Activated T-cell treated with anti-CD3 and anti-CD28 coated beads, Interleukin-2, amount 50 U/mL, for 24 hours (primary cell): ENCODE measurements at regions not wholly inside any gene's neighbourhood (a gene's known extent, or its start where the extent isn't known, plus 50 kb on each side); places are given as distances from the start of the nearest gene placed in this dataset.

Experiments
- DNase-seq: peaks from one replicate; pipeline ENCODE4 v3.0.0-alpha.2; 2020
- H3K27ac Mint-ChIP-seq: 2 replicates; pipeline ENCODE4 v1.8.0; 2020; ENCODE audit warnings: mild to moderate bottlenecking, mixed read lengths
- H3K27me3 Mint-ChIP-seq: 2 replicates; pipeline ENCODE4 v1.8.0; 2020; ENCODE audit warnings: mixed read lengths
- H3K36me3 Mint-ChIP-seq: 2 replicates; pipeline ENCODE4 v1.8.0; 2020; ENCODE audit warnings: low read depth, mixed read lengths
- H3K4me1 Mint-ChIP-seq: 2 replicates; pipeline ENCODE4 v1.8.0; 2020; ENCODE audit warnings: low read depth, mixed read lengths
- H3K4me3 Mint-ChIP-seq: 2 replicates; pipeline ENCODE4 v1.8.0; 2020; ENCODE audit warnings: mild to moderate bottlenecking, moderate library complexity, mixed read lengths
- H3K9me3 Mint-ChIP-seq: 2 replicates; pipeline ENCODE4 v1.8.0; 2020; ENCODE audit warnings: mixed read lengths

DNA sequence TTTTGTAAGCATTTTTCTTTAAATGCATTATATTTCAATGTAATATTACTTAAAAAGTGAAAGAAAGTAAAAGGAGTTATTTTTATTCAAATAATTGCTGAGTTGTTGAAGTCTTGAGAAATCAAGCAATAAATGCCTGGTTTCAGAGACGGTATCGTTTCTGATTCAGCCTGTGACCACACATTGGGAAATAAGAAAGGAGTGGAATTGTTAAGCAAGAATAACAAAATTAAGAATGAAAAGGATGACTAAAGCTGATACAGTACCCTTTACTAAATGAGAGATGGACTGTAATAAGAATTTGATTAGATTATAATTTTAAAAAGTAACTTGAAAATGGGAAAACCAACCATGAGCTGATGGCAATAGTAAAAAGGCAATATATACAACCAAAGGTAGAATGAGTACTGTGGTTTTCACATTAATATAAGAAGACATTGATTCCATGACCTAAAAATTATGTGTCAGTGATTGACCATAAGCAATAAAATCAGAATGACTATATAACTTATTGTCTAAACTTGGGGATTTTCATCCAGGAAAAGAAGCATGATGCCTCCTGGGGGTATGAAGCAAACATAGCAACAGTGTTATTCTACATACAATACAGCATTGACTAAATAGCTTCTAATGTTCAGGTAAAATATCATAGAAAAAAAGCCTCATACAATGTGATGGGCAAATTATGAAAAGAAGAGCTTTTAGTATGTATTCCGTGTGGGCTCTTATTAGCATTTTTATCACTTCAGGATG is 101.9 kb upstream of the PRDM9 start:
- Mint-ChIP-seq H3K4me1 (no peaks in the 10 kb centered on the region), H3K36me3 (no peaks in the 10 kb centered on the region), H3K27me3 (no peaks in the 10 kb centered on the region), H3K9me3 (peaks cover 16% of the 10 kb centered on the region), H3K27ac (no peak overlapping the region), H3K4me3 (no peak overlapping the region)
- no peak for DNase-seq

DNA sequence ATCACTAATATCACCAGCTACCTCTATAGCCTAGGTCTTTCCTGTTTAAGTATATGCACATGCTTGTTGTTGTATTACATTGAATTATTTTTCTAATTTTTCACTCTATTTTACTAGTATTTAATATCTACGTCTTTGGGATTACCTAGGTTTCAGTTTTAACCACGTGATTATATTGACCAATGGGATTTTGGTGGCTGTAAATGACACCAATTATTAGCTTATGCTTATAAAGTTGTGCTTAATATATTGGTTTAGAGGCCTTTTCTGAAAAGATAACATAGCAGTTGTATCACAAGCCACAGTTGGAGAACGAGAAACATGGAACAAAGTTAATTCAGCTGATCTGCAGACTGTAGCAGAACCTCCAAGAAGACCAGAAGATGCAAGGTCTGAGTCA is 104.8 kb upstream of the PRDM9 start:
- Mint-ChIP-seq H3K27ac (no peak overlapping the region), H3K27me3 (no peaks in the 10 kb centered on the region)

DNA sequence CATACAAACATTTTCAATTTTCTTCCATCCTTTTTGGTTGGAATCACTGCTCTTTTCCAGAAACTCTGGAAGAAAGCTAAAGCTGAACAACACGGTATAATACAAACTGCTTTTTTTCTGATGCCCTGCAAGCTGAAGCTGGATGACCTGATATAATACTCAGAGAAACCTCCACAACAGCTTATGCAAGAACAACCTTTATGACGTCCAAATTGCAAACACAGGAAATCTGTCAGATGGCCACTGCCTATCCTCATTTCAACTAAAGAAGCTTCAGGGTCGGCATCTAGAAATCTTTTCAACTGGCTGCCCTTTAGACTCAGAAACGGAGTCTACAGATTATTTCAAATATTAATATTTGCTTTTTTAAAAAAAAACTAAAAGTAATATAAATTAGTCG is 106.5 kb upstream of the PRDM9 start:
- Mint-ChIP-seq H3K4me3 (no peak overlapping the region), H3K9me3 (peaks cover 10% of the 10 kb centered on the region), H3K27me3 (no peaks in the 10 kb centered on the region), H3K4me1 (no peaks in the 10 kb centered on the region), H3K27ac (no peak overlapping the region), H3K36me3 (no peaks in the 10 kb centered on the region)
- DNase-seq = no peak

More for the DNA sequence above, 104.8 kb upstream of the PRDM9 start:
- Mint-ChIP-seq H3K36me3 (no peaks in the 10 kb centered on the region), H3K4me3 (no peak overlapping the region), H3K4me1 (no peaks in the 10 kb centered on the region), H3K9me3 (peaks cover 12% of the 10 kb centered on the region)
- DNase-seq = no peak

DNA sequence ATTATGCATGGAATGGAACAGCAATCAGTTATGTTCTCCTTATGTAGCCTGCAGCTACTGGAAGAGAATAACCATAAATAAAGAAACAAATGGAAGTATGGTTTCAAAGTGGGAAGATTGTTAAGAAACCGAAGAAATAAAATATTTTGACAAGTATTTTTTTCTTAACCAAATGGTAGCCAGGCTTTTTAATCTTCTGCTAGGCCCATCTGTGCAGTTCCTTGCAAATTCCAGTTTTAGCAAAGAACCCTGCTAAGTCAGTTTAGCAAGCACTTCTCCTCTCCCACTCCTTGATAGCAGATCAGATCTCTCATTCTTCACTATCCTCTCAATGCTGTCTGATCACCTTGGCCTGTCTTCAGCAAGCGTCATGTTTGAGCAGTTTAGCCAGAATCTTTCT is 111.1 kb upstream of the PRDM9 start:
- H3K9me3 Mint-ChIP-seq = peaks cover 17% of the 10 kb centered on the region
- H3K36me3 Mint-ChIP-seq = no peaks in the 10 kb centered on the region
- no peaks in the 10 kb centered on the region for H3K27me3 Mint-ChIP-seq
- H3K4me3 Mint-ChIP-seq = no peak overlapping the region
- DNase-seq = no peak
- H3K4me1 Mint-ChIP-seq = no peaks in the 10 kb centered on the region
- H3K27ac Mint-ChIP-seq = no peak overlapping the region

DNA sequence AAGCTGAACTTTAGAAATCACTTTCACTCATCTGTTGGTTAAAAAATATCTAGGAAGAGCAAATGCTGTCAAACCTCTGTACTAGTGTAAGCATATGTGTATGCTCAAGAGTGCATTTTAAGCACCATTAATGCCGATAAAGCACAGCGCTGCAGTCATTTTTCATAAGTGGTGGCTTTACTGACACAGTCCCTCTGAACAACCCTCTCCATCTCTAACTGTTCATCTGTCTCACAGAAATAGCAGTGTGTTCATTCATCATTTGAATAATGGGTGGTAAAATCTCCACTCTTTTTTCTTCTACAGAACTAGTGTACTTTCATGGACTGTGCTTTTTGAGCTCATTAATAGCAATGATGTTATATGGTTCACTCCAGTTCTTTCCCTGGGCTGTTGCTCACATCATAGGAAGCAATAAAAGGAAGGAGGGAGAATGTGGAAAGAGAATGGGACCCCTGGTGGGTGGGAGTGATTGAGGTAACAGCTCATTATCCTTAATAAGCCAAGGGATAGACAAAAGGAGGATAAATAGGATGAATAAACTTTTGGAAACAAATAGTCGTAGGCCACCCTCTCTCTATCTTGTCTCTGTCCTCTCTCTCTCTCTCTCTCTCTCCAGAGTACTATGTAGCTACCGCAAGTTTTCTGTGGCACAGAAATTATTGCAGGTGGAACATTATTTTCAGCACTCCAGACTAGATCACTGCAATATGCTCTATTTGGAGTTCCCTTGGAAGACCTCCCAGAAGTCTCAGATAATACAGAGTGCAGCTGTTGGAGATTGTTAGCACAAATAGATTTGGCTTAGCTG is 117.9 kb upstream of the PRDM9 start:
- Mint-ChIP-seq H3K36me3 (no peaks in the 10 kb centered on the region), H3K27me3 (no peaks in the 10 kb centered on the region), H3K9me3 (peaks cover 30% of the 10 kb centered on the region), H3K4me1 (no peaks in the 10 kb centered on the region), H3K4me3 (no peak overlapping the region), H3K27ac (no peak overlapping the region)
- no peak for DNase-seq

DNA sequence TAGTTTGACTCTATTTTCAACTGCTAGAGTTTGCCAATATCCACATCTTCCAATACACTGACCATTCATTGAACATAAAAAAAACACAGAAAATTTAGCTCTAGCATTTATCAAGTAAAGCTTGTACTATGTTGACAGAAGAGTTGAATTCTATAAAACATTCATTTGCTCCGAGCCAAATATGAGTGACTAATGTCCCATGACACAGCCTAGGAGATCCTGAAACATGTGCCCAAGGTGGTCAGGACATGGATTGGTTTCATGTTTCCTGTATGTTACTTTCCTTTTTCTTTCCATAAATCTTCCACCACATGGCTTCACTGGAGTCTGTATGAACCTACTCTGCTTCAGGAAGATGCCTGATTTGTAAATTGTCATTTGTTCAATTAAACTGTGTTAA is 122.4 kb upstream of the PRDM9 start:
- H3K9me3 Mint-ChIP-seq = peaks cover 40% of the 10 kb centered on the region
- no peak overlapping the region for H3K27ac Mint-ChIP-seq
- no peaks in the 10 kb centered on the region for H3K27me3 Mint-ChIP-seq
- H3K36me3 Mint-ChIP-seq = no peaks in the 10 kb centered on the region
- no peak overlapping the region for H3K4me3 Mint-ChIP-seq
- DNase-seq = no peak
- H3K4me1 Mint-ChIP-seq = no peaks in the 10 kb centered on the region

DNA sequence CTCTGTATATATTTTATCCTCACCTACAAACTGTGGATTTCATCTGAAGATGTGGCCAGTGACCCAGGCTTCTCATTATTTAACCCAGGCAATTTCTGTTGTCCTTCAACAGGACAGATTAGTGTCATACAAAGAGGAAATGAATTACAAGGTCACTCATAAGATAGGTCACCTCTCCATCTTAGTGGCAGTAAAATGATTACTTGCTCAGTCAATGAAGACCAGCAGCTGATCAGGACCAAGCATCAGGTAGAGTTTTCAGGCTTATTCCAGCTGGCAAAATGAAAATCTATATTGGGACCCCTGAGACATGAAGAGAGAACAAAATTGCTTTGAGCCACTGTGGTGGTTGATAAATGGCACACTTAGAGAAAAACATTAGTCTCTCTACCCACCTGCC is 135.2 kb upstream of the PRDM9 start:
- H3K27me3 Mint-ChIP-seq = no peaks in the 10 kb centered on the region
- peaks cover 21% of the 10 kb centered on the region for H3K9me3 Mint-ChIP-seq
- H3K4me1 Mint-ChIP-seq = no peaks in the 10 kb centered on the region
- no peak overlapping the region for H3K27ac Mint-ChIP-seq
- H3K4me3 Mint-ChIP-seq = no peak overlapping the region
- no peak for DNase-seq
- H3K36me3 Mint-ChIP-seq = no peaks in the 10 kb centered on the region

DNA sequence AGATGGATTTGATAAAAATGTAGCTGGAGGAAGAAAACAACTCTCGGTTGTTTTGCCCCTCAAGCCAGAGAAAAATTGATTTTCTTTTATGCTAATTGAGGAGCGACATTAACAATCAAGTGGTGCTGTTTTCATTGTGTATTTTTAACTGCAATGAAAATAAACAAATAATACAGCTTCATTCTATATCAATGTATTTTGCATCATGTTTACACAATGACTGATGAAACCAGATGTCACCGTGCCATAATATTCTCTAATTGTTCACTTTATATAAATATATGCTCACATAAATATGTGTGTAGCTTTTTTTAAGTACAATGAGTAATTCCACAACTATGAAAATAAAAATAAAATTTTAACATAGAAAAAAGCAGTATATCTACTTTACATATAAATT is 139.0 kb upstream of the PRDM9 start:
- Mint-ChIP-seq H3K9me3 (peaks cover 15% of the 10 kb centered on the region), H3K36me3 (no peaks in the 10 kb centered on the region), H3K4me3 (no peak overlapping the region), H3K27ac (no peak overlapping the region), H3K4me1 (no peaks in the 10 kb centered on the region), H3K27me3 (no peaks in the 10 kb centered on the region)
- DNase-seq = no peak

DNA sequence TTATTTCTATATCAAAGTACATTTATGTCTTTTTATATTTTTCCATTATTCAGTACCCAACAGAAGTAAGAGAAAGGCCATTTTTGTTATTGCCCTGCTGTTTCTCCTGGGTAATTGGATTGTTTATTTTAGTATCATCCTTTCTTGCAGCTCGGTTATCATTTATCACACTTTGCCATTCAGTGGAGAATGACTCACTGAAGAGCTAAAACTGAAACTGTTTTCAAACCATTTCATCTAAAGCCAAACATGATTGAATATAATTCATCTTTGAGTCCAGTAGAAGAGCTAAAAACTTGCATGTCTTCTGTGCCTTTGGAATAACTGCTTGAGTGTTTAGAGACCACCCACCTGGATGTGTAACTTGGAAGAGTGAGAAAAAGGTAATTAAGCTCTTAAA is 139.5 kb upstream of the PRDM9 start:
- no peak overlapping the region for H3K27ac Mint-ChIP-seq
- H3K4me1 Mint-ChIP-seq = no peaks in the 10 kb centered on the region
- no peak for DNase-seq
- no peaks in the 10 kb centered on the region for H3K27me3 Mint-ChIP-seq
- H3K9me3 Mint-ChIP-seq = peaks cover 15% of the 10 kb centered on the region
- no peak overlapping the region for H3K4me3 Mint-ChIP-seq
- no peaks in the 10 kb centered on the region for H3K36me3 Mint-ChIP-seq

DNA sequence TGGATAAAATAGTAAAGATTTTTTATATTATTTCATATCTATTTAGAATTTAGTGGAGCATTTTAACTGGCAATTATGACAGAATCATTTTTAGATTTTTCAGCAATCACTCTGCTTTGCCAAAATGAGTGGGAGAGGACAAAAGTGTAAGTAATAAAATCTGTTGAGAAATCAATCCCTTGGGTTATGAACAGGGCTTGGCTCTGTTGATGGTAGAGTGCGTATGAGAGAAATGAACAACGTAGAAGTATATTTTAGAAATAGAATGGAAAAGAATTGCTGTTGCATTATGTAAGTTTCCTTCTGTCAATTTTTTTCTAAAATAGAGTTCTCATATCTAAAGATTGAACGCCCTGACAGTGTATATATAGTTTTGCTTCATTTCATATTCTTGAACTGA is 154.1 kb upstream of the PRDM9 start:
- H3K9me3 Mint-ChIP-seq = peaks cover 8% of the 10 kb centered on the region
- no peaks in the 10 kb centered on the region for H3K36me3 Mint-ChIP-seq

DNA sequence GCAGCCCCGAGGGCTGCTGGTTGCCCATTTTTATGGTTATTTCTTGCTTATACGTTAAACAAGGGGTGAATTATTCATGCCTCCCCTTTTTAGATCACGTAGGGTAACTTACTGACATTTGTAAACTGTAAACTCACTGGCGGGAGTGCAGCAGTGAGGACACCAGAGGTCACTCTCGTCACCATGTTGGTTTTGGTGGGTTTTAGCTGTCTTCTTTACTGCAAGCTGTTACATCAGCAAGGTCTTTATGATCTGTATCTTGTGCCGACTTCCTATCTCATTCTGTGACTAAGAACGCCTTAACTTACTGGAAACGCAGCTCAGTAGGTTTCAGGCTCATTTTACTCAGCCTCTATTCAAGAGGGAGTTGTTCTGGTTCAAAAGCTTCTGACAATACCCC is 155.0 kb upstream of the PRDM9 start:
- H3K4me3 Mint-ChIP-seq = no peak overlapping the region
- no peaks in the 10 kb centered on the region for H3K36me3 Mint-ChIP-seq
- DNase-seq = no peak
- H3K9me3 Mint-ChIP-seq = peaks cover 12% of the 10 kb centered on the region
- no peaks in the 10 kb centered on the region for H3K27me3 Mint-ChIP-seq
- H3K27ac Mint-ChIP-seq = no peak overlapping the region
- H3K4me1 Mint-ChIP-seq = no peaks in the 10 kb centered on the region

More for the DNA sequence above, 154.1 kb upstream of the PRDM9 start:
- Mint-ChIP-seq H3K4me3 (no peak overlapping the region), H3K4me1 (no peaks in the 10 kb centered on the region), H3K27me3 (no peaks in the 10 kb centered on the region), H3K27ac (no peak overlapping the region)
- no peak for DNase-seq

DNA sequence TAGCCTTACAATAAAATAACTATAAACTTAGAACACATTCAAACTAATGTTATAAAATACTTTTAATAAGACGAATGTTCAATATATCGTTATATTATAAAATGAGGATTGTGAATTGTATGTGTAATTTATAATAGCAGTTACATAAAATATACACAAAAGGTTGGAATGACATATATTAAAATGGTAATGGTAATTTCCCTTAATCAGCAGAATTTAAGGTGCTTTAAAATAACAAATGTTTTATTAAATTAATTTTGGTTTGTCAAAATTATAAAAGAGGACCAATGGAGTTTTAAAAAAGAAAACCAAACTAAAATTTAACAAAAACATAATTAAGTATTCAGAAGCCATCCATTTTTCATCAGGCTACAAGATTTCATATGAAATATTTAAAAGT is 164.3 kb upstream of the PRDM9 start:
- H3K4me3 Mint-ChIP-seq = no peak overlapping the region
- H3K27me3 Mint-ChIP-seq = no peaks in the 10 kb centered on the region
- H3K9me3 Mint-ChIP-seq = peaks cover 17% of the 10 kb centered on the region

DNA sequence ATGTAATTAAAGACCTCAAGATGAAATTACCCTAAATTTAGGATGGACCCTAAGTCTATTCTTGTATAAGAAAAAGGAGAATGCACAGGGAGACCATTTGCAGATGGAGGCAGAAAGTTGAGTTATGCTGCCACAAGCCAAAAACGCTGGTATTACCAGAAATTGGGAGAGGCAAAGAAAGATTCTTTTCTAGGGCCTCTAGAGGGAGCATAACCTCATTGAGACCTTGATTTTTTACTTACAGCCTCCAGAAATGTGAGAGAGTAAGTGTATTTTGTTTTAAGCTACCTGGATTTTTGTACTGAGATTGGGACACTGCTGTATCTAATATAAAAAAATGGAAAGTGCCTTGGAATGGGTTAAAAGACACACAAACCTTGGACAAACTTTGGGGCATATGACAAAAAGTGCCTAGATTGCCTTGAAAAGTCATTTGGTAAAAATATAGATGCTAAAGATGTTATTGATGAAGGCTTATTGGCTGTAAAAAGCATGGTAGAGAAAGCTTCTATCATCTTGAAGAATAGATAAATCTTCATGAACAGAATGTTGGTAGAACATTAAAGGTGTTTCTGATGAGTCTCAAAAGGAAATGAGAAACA is 174.7 kb upstream of the PRDM9 start:
- Mint-ChIP-seq H3K27ac (no peak overlapping the region), H3K4me3 (no peak overlapping the region), H3K36me3 (no peaks in the 10 kb centered on the region), H3K4me1 (no peaks in the 10 kb centered on the region), H3K27me3 (no peaks in the 10 kb centered on the region), H3K9me3 (peaks cover 7% of the 10 kb centered on the region)
- no peak for DNase-seq

More for the DNA sequence above, 164.3 kb upstream of the PRDM9 start:
- Mint-ChIP-seq H3K27ac (no peak overlapping the region), H3K36me3 (no peaks in the 10 kb centered on the region), H3K4me1 (no peaks in the 10 kb centered on the region)
- DNase-seq = no peak

DNA sequence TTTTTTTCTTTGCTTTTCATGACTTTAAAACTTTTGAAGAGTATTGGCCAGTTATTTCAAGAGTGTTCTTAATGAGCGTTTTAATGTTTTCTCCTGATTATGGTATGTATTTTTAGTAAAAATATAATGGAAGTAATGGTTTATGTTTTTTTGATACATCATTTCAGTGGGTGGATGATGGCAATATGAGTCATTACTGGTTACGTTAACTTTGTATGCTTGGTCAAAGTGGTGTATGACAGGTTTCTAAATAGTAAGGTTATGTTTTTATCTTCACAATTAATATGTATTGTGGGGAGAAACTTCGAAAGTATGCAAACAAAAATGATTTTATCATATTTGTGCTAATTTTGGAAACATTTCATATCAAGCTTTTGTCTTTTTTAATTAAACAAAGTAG is 176.7 kb upstream of the PRDM9 start:
- peaks cover 11% of the 10 kb centered on the region for H3K9me3 Mint-ChIP-seq
- no peak for DNase-seq
- H3K4me3 Mint-ChIP-seq = no peak overlapping the region
- H3K27ac Mint-ChIP-seq = no peak overlapping the region
- no peaks in the 10 kb centered on the region for H3K36me3 Mint-ChIP-seq
- H3K4me1 Mint-ChIP-seq = no peaks in the 10 kb centered on the region
- no peaks in the 10 kb centered on the region for H3K27me3 Mint-ChIP-seq

DNA sequence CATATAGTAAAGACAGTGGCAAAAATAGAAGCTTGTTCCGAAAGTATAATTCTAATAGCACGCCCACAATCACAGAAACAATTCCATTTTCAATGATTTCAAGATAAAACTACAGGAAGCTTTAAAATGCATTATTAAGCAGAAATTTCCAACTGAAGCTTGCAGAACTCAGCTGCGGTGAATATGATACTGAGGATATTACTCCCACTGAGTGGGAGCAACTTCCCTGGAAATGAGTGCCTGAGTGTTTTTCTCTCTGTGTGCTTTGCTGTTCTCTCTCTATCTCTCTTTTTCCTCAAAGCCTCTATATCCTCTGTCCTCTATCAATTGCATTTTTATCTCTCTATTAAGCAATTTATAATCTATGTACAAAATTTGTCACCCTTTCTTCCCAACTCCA is 187.5 kb upstream of the PRDM9 start:
- Mint-ChIP-seq H3K4me3 (no peak overlapping the region), H3K9me3 (peaks cover 11% of the 10 kb centered on the region), H3K4me1 (no peaks in the 10 kb centered on the region), H3K36me3 (no peaks in the 10 kb centered on the region), H3K27ac (no peak overlapping the region), H3K27me3 (no peaks in the 10 kb centered on the region)
- no peak for DNase-seq
